ENCODE measurements at regions not wholly inside any gene's neighbourhood (a gene's known extent, or its start where the extent isn't known, plus 50 kb on each side); places are given as distances from the start of the nearest gene placed in this dataset.

- no peaks in the 10 kb centered on the region for H3K4me1 ChIP-seq
- no peaks in the 10 kb centered on the region for H3K9me3 ChIP-seq
- no peak overlapping the region for H3K4me3 ChIP-seq
- no peak overlapping the region for H3K27ac ChIP-seq
- ATAC-seq (no peak), DNase-seq (no peak)
- H3K36me3 ChIP-seq = no peaks in the 10 kb centered on the region
- TF ChIP-seq, protein P1, sequence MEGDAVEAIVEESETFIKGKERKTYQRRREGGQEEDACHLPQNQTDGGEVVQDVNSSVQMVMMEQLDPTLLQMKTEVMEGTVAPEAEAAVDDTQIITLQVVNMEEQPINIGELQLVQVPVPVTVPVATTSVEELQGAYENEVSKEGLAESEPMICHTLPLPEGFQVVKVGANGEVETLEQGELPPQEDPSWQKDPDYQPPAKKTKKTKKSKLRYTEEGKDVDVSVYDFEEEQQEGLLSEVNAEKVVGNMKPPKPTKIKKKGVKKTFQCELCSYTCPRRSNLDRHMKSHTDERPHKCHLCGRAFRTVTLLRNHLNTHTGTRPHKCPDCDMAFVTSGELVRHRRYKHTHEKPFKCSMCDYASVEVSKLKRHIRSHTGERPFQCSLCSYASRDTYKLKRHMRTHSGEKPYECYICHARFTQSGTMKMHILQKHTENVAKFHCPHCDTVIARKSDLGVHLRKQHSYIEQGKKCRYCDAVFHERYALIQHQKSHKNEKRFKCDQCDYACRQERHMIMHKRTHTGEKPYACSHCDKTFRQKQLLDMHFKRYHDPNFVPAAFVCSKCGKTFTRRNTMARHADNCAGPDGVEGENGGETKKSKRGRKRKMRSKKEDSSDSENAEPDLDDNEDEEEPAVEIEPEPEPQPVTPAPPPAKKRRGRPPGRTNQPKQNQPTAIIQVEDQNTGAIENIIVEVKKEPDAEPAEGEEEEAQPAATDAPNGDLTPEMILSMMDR (IDR thresholded peaks at IDR 0.05) = no peak
- intact Hi-C loops (cut with DNase I) = no loop called here
- WGBS, 2 donors = 79 to 80% methylated on average over 10 of the region's 10 CpGs
- peaks cover 0 to 89% (median 77%) of the 10 kb centered on the region in 7 donors for H3K27me3 ChIP-seq
These were observed 290.1 kb downstream of the BMP7 start for GRCh38 chr20:56976336-56976735.

DNA sequence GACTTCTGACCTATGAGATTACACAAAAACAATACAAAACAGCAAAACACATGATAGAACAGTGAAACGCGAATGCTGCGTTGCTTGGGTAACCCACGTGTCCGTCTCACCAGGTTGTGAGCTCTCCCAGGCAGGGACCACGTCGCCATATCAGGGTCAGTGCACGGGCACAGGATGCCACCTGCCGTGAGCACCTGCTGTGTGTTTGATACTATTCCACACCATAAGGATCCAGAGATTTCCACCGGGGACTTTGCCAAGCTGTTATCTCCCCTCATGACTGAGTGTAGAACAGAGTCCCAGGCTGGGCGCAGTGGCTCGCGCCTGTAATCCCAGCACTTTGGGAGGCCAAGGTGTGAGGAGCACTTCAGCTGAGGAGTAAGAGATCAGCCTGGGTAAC lies 288.0 kb downstream of the BMP7 start:
- no peak for DNase-seq

GRCh38 chr20:56979125-56979524 lies 287.3 kb downstream of the BMP7 start:
- Histone ChIP-seq H3K9me3 (peaks cover 0 to 8% (median 6%) of the 10 kb centered on the region in 11 donors), H3K36me3 (no peaks in the 10 kb centered on the region), H3K4me1 (no peaks in the 10 kb centered on the region), H3K27me3 (peaks cover 0 to 63% (median 49%) of the 10 kb centered on the region in 7 donors), H3K4me3 (no peak overlapping the region), H3K27ac (no peak overlapping the region)
- TF ChIP-seq, protein P1 (IDR thresholded peaks at IDR 0.05) = no peak
- intact Hi-C loops (cut with DNase I) = no loop called here
- ATAC-seq = no peak
- DNase-seq = no peak
- WGBS, 2 donors = 54 to 61% methylated on average over 5 of the region's 5 CpGs

More for the DNA sequence above, 288.0 kb downstream of the BMP7 start:
- ATAC-seq = no peak
- Histone ChIP-seq H3K4me3 (no peak overlapping the region), H3K27ac (no peak overlapping the region), H3K9me3 (peaks cover 0 to 2% (median 0%) of the 10 kb centered on the region in 11 donors), H3K4me1 (no peaks in the 10 kb centered on the region), H3K27me3 (peaks cover 0 to 69% (median 55%) of the 10 kb centered on the region in 7 donors), H3K36me3 (no peaks in the 10 kb centered on the region)
- WGBS, 2 donors = 49 to 51% methylated on average over 13 of the region's 13 CpGs
- TF ChIP-seq, protein P1 (IDR thresholded peaks at IDR 0.05) = no peak
- intact Hi-C loops (cut with DNase I) = no loop called here

DNA sequence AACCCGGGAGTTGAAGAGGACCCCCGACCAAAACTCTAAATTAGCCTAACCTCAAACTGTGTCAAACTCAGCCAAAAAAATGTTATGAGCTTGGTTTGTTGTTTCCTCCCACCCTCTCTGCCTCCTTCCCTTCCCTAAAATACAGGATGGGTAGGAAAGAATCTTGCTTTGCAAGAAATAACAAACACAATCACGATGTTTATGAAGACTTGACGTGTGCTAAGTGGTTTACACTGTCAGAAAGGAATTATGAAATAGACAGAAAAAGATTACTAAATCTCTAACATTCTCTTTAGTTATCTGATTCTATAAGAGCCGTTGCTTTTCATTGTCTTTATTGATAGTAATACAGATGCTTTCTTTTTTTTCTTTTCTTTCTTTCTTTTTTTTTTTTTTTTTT lies 285.1 kb downstream of the BMP7 start:
- TF ChIP-seq, protein P1 (IDR thresholded peaks at IDR 0.05) = no peak
- no peaks in the 10 kb centered on the region for H3K4me1 ChIP-seq
- peaks cover 0 to 41% (median 27%) of the 10 kb centered on the region in 7 donors for H3K27me3 ChIP-seq
- no peak overlapping the region for H3K4me3 ChIP-seq
- DNase-seq (no peak), ATAC-seq (no peak)
- WGBS, 2 donors = 67 to 70% methylated on average over 5 of the region's 5 CpGs
- no peak overlapping the region for H3K27ac ChIP-seq
- intact Hi-C loops (cut with DNase I) = no loop called here
- no peaks in the 10 kb centered on the region for H3K36me3 ChIP-seq
- H3K9me3 ChIP-seq = peaks cover 0 to 30% (median 26%) of the 10 kb centered on the region in 11 donors
